ENCODE measurements at regions not wholly inside any gene's neighbourhood (a gene's known extent, or its start where the extent isn't known, plus 50 kb on each side); places are given as distances from the start of the nearest gene placed in this dataset.
A peak's percentile ranks its signal among the peaks of the same experiment; 100 is the strongest.

- Mint-ChIP-seq H3K9me3 (no peaks in the 10 kb centered on the region), H3K36me3 (ENCODE audit: low read depth) (no peaks in the 10 kb centered on the region), H3K4me1 (peaks cover 56% of the 10 kb centered on the region), H3K4me3 (no peak overlapping the region), H3K27ac (peak overlapping the region; percentile 19 to 69 (median 23)), H3K27me3 (ENCODE audit: low read depth) (no peaks in the 10 kb centered on the region)
- TF ChIP-seq, protein P1, sequence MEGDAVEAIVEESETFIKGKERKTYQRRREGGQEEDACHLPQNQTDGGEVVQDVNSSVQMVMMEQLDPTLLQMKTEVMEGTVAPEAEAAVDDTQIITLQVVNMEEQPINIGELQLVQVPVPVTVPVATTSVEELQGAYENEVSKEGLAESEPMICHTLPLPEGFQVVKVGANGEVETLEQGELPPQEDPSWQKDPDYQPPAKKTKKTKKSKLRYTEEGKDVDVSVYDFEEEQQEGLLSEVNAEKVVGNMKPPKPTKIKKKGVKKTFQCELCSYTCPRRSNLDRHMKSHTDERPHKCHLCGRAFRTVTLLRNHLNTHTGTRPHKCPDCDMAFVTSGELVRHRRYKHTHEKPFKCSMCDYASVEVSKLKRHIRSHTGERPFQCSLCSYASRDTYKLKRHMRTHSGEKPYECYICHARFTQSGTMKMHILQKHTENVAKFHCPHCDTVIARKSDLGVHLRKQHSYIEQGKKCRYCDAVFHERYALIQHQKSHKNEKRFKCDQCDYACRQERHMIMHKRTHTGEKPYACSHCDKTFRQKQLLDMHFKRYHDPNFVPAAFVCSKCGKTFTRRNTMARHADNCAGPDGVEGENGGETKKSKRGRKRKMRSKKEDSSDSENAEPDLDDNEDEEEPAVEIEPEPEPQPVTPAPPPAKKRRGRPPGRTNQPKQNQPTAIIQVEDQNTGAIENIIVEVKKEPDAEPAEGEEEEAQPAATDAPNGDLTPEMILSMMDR (IDR thresholded peaks at IDR 0.05; ENCODE audit: unreplicated experiment in 3 of 3) = no peak
These were observed 261.3 kb downstream of the TMEM167A start for GRCh38 chr5:82815871-82816270.

GRCh38 chr5:82813861-82814260 is 263.3 kb downstream of the TMEM167A start:
- Mint-ChIP-seq H3K9me3 (no peaks in the 10 kb centered on the region), H3K27ac (peak overlapping the region; percentile 74 to 95 (median 77)), H3K36me3 (ENCODE audit: low read depth) (no peaks in the 10 kb centered on the region), H3K4me1 (peaks cover 55% of the 10 kb centered on the region), H3K27me3 (ENCODE audit: low read depth) (no peaks in the 10 kb centered on the region), H3K4me3 (no peak overlapping the region)
- TF ChIP-seq, protein P1 (IDR thresholded peaks at IDR 0.05; ENCODE audit: unreplicated experiment in 3 of 3) = no peak

DNA sequence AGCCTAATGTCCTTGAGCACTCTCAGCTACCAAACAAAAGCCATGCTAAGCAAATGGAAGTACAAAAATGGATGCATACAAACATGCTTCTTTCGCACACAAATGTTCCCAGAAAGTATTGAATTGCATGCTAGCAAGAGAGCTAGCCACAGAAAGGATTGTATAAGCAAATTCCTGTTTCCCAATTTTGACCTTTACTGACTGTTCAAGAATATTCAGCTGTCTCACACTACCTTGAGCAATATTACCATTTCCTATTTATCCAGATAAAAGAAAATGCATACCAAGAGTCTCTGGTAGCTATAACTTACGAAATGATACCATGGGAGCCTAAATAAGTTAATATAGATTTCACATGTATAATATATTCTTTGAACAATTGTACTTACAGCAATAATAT is 264.6 kb downstream of the TMEM167A start:
- no peak overlapping the region for H3K4me3 Mint-ChIP-seq
- TF ChIP-seq, protein P1 (IDR thresholded peaks at IDR 0.05; ENCODE audit: unreplicated experiment in 3 of 3) = no peak
- H3K4me1 Mint-ChIP-seq = peaks cover 60% of the 10 kb centered on the region
- H3K27ac Mint-ChIP-seq = peak overlapping the region; percentile 74 to 95 (median 77)
- H3K9me3 Mint-ChIP-seq = no peaks in the 10 kb centered on the region
- no peaks in the 10 kb centered on the region for H3K27me3 Mint-ChIP-seq (ENCODE audit: low read depth)
- no peaks in the 10 kb centered on the region for H3K36me3 Mint-ChIP-seq (ENCODE audit: low read depth)

- H3K36me3 Mint-ChIP-seq (ENCODE audit: low read depth) = no peaks in the 10 kb centered on the region
- TF ChIP-seq, protein P1 (IDR thresholded peaks at IDR 0.05; ENCODE audit: unreplicated experiment in 3 of 3) = no peak
- no peaks in the 10 kb centered on the region for H3K27me3 Mint-ChIP-seq (ENCODE audit: low read depth)
- H3K4me1 Mint-ChIP-seq = peaks cover 62% of the 10 kb centered on the region
- peak overlapping the region; percentile 74 to 95 (median 77) for H3K27ac Mint-ChIP-seq
- no peak overlapping the region for H3K4me3 Mint-ChIP-seq
- H3K9me3 Mint-ChIP-seq = no peaks in the 10 kb centered on the region
These were observed 265.7 kb downstream of the TMEM167A start for GRCh38 chr5:82811490-82811889.

DNA sequence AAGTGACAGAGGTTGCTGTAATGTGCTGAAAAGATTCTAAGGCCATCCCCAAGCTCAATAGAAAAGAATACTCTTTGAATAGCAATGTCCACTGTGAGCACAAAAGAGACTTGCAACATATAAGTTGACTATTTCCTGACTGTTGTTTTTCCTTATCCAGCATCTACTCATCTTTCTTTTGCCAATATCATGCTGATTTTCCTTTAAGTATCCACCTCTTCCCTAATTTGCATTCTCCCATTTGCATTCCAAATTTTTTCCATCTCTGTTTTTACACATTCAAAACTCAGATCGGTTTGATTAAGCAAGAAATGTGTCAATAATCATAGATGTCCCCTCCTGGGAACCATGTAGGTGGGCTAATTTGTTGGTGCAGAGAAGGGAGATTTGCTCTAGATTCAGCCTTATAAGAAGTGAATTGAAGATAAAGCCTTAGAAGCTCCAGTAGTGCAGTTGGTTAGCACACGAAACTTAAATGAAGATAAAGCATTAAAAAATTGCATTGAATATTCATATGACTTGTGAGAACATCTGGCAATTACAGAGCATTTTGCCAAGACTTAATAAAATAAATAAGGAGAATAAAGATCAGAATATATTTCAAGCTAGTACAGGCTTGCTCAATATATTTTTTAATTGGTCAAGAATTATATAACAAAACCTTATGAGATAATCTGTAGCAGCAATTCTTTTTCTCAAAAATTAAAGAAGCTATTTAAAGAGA is 267.6 kb downstream of the TMEM167A start:
- Mint-ChIP-seq H3K27ac (peak overlapping the region in 2 of 3 experiments; percentile 53 to 67), H3K4me1 (peaks cover 55% of the 10 kb centered on the region), H3K4me3 (no peak overlapping the region), H3K9me3 (no peaks in the 10 kb centered on the region), H3K36me3 (ENCODE audit: low read depth) (no peaks in the 10 kb centered on the region), H3K27me3 (ENCODE audit: low read depth) (no peaks in the 10 kb centered on the region)
- TF ChIP-seq, protein P1 (IDR thresholded peaks at IDR 0.05; ENCODE audit: unreplicated experiment in 3 of 3) = no peak

DNA sequence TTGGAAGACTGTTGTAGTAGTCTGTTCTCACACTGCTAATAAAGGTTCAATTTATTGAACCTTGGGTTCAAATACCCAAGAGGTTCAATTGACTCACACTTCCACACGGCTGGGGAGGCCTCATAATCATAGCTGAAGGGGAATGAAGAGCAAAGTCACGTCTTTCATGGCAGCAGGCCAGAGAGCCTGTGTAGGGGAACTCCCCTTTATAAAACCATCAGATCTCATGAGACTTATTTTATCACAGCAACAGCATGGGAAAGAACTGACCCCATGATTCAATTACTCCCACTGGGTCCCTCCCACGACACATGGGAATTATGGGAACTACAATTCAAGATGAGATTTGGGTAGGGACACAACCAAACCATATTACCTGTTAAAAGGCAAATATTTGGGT is 268.2 kb downstream of the TMEM167A start:
- Mint-ChIP-seq H3K27ac (peak overlapping the region; percentile 12 to 67 (median 59)), H3K27me3 (ENCODE audit: low read depth) (no peaks in the 10 kb centered on the region), H3K4me3 (peak overlapping the region in 1 of 3 experiments; percentile 18), H3K4me1 (peaks cover 49% of the 10 kb centered on the region), H3K9me3 (no peaks in the 10 kb centered on the region), H3K36me3 (ENCODE audit: low read depth) (no peaks in the 10 kb centered on the region)
- TF ChIP-seq, protein P1 (IDR thresholded peaks at IDR 0.05; ENCODE audit: unreplicated experiment in 3 of 3) = no peak

Data from nephron (organoid).